SU-DHL-6 (cell line): ENCODE measurements at regions not wholly inside any gene's neighbourhood (a gene's known extent, or its start where the extent isn't known, plus 50 kb on each side); places are given as distances from the start of the nearest gene placed in this dataset.

Experiments used
- H2AFZ ChIP-seq: fragments of 200-600 bp; sonication (generic); 2 replicates; pipeline ENCODE4 v1.6.1; 2014; ENCODE audit warnings: low read depth, mild to moderate bottlenecking, moderate library complexity, mixed read lengths, antibody characterized with exemption, low read length; ENCODE audit not compliant: severe bottlenecking
- H3F3A ChIP-seq: fragments of 200-600 bp; shearing (Covaris generic); 2 replicates; pipeline ENCODE4 v1.6.0; 2016; ENCODE audit warnings: antibody characterized with exemption, mild to moderate bottlenecking; ENCODE audit not compliant: insufficient read depth
- H3K27ac ChIP-seq: fragments of 200-600 bp; sonication (generic); 2 replicates; pipeline ENCODE4 v1.5.1; 2016; ENCODE audit warnings: low read depth, mild to moderate bottlenecking, low read length, moderate library complexity, mixed read lengths
- H3K27me3 ChIP-seq: fragments of 200-600 bp; sonication (generic), shearing (Covaris generic); 2 replicates; pipeline ENCODE4 v1.6.0; 2014; ENCODE audit warnings: mild to moderate bottlenecking, low read length
- H3K36me3 ChIP-seq: fragments of 200-600 bp; sonication (generic); 2 replicates; pipeline ENCODE4 v1.6.1; 2014; ENCODE audit warnings: mild to moderate bottlenecking, low read length, mixed read lengths
- H3K4me2 ChIP-seq: fragments of 300-600, 200-600 bp; shearing (Covaris generic), sonication (generic); 2 replicates; pipeline ENCODE4 v1.6.0; 2014; ENCODE audit warnings: low read length, low read depth, mild to moderate bottlenecking; ENCODE audit not compliant: poor library complexity, severe bottlenecking
- H3K4me3 ChIP-seq: fragments of 200-600 bp; sonication (generic); 2 replicates; pipeline ENCODE4 v1.5.1; 2014; ENCODE audit warnings: antibody characterized with exemption, low read length, mild to moderate bottlenecking, mixed read lengths; ENCODE audit not compliant: insufficient read depth, poor library complexity, severe bottlenecking
- H3K79me2 ChIP-seq: fragments of 200-600 bp; sonication (generic); 2 replicates; pipeline ENCODE4 v1.6.1; 2014; ENCODE audit warnings: mild to moderate bottlenecking, low read length, moderate library complexity; ENCODE audit not compliant: insufficient read depth
- H3K9ac ChIP-seq: fragments of 200-600 bp; sonication (generic); 2 replicates; pipeline ENCODE4 v1.7.0; 2014; ENCODE audit warnings: mild to moderate bottlenecking, low read length
- H3K9me2 ChIP-seq: fragments of 200-600 bp; sonication (generic); replicated peaks from 2 replicates; pipeline ENCODE4 v1.6.1; 2014; ENCODE audit warnings: low read length; ENCODE audit not compliant: insufficient read depth
- H3K9me3 ChIP-seq: fragments of 200-600 bp; sonication (generic); 2 replicates; pipeline ENCODE4 v1.6.1; 2014; ENCODE audit warnings: low read length, mixed read lengths; ENCODE audit not compliant: insufficient read depth
- H4K20me1 ChIP-seq: fragments of 200-600 bp; sonication (generic); 2 replicates; pipeline ENCODE4 v1.6.1; 2014; ENCODE audit warnings: low read depth, mild to moderate bottlenecking, antibody characterized with exemption, low read length, moderate library complexity, mixed read lengths
- EZH2phosphoT487 ChIP-seq: fragments of 200-600 bp; sonication (generic), shearing (Covaris generic); conservative IDR thresholded peaks from 2 replicates; pipeline ENCODE4 v1.6.1; 2018; ENCODE audit warnings: mild to moderate bottlenecking, antibody characterized with exemption, low read length, moderate library complexity, mixed read lengths
- TF ChIP-seq, protein P1 (sequence below): fragments of 200-600 bp; sonication (generic); IDR thresholded peaks from one replicate; pipeline ENCODE4 v1.5.1; 2017; ENCODE audit warnings: antibody characterized with exemption, mild to moderate bottlenecking, low read length, moderate library complexity; ENCODE audit not compliant: insufficient read depth, poor library complexity, severe bottlenecking

DNA sequence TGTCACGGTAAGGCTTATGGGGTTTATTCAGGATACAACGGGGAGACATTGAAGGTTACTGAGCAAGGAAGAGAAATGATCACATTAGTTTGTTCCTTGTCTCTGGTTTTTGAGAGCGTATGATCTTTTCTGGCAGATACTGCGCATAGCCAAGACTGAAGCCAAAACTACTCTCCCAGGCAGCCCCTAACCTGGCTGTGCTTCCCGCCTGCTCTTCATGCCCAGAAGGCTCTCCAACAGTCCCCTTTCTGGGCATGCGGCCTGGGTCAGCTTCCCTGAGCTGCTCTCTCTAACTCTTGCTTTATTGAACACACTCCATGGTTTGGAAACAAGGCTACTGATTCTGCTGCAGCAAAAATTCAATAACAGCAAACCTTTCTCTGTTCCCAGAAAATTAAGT lies 306.6 kb downstream of the BUD13 start:
- H3K27me3 ChIP-seq = no peaks in the 10 kb centered on the region

DNA sequence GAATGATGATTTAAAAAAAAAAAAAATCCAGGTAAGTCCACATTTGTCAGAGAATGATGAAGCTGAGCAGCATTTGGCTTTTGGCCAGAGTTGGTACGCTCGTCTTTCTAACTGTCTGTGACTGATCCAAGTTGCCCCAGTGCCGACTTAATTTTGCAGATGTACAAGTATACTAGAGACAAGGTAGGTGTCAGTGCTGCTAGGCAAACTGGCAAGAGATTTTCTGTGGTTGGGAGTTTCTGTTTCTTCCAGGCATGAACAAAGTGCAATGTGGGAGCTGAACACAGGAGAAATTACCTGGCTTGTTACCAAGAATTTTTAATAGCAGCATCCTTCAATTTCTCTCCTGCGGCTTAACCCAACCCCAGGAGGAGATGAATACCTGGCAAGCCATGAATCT lies 307.7 kb downstream of the BUD13 start:
- H3K9me2 ChIP-seq = no peaks in the 10 kb centered on the region
- H4K20me1 ChIP-seq = no peaks in the 10 kb centered on the region
- no peak overlapping the region for H3K27ac ChIP-seq
- H3K9ac ChIP-seq = no peak overlapping the region
- H3K9me3 ChIP-seq = no peaks in the 10 kb centered on the region
- H3K4me3 ChIP-seq = no peak overlapping the region
- H3F3A ChIP-seq = no peaks in the 10 kb centered on the region
- H3K79me2 ChIP-seq = no peaks in the 10 kb centered on the region
- H2AFZ ChIP-seq = no peak overlapping the region
- H3K27me3 ChIP-seq = no peaks in the 10 kb centered on the region
- no peaks in the 10 kb centered on the region for H3K36me3 ChIP-seq
- no peak for TF ChIP-seq EZH2phosphoT487
- TF ChIP-seq, protein P1, sequence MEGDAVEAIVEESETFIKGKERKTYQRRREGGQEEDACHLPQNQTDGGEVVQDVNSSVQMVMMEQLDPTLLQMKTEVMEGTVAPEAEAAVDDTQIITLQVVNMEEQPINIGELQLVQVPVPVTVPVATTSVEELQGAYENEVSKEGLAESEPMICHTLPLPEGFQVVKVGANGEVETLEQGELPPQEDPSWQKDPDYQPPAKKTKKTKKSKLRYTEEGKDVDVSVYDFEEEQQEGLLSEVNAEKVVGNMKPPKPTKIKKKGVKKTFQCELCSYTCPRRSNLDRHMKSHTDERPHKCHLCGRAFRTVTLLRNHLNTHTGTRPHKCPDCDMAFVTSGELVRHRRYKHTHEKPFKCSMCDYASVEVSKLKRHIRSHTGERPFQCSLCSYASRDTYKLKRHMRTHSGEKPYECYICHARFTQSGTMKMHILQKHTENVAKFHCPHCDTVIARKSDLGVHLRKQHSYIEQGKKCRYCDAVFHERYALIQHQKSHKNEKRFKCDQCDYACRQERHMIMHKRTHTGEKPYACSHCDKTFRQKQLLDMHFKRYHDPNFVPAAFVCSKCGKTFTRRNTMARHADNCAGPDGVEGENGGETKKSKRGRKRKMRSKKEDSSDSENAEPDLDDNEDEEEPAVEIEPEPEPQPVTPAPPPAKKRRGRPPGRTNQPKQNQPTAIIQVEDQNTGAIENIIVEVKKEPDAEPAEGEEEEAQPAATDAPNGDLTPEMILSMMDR = no peak
- no peak overlapping the region for H3K4me2 ChIP-seq

More for the DNA sequence above, 306.6 kb downstream of the BUD13 start:
- no peak overlapping the region for H3K27ac ChIP-seq
- H3K36me3 ChIP-seq = no peaks in the 10 kb centered on the region
- no peaks in the 10 kb centered on the region for H4K20me1 ChIP-seq
- H3F3A ChIP-seq = no peaks in the 10 kb centered on the region
- no peaks in the 10 kb centered on the region for H3K79me2 ChIP-seq
- H2AFZ ChIP-seq = no peak overlapping the region
- no peak overlapping the region for H3K4me3 ChIP-seq
- H3K4me2 ChIP-seq = no peak overlapping the region
- H3K9me2 ChIP-seq = no peaks in the 10 kb centered on the region
- no peaks in the 10 kb centered on the region for H3K9me3 ChIP-seq
- TF ChIP-seq EZH2phosphoT487 = no peak
- TF ChIP-seq, protein P1 = no peak
- no peak overlapping the region for H3K9ac ChIP-seq

DNA sequence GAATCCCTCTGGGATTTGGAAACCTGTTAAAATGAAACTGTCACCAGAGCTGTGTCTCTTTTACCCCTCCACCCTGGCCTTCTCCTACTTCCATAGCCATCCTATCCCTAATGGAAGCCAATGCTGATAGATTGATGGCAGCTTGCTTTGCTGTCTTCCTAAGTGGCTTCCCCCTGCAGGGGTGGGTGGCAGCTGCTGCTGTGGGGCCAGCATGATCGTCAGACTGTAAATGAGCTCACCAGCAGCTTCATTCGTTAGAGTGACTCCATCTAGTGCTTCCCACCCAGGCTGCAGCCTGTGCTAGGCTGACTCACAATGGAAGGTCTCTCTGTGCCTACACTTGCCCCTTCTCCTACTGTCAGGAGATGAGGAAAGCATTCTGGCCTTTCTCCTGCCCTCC lies 311.0 kb downstream of the BUD13 start:
- Histone ChIP-seq H3K9me3 (no peaks in the 10 kb centered on the region), H4K20me1 (no peaks in the 10 kb centered on the region), H3K36me3 (no peaks in the 10 kb centered on the region), H3K27ac (no peak overlapping the region), H3F3A (no peaks in the 10 kb centered on the region), H3K4me3 (no peak overlapping the region), H3K27me3 (no peaks in the 10 kb centered on the region), H3K4me2 (no peak overlapping the region), H3K79me2 (no peaks in the 10 kb centered on the region), H2AFZ (no peak overlapping the region), H3K9me2 (no peaks in the 10 kb centered on the region), H3K9ac (no peak overlapping the region)
- TF ChIP-seq EZH2phosphoT487 = no peak
- TF ChIP-seq, protein P1 = no peak
